ENCODE measurements at regions not wholly inside any gene's neighbourhood (a gene's known extent, or its start where the extent isn't known, plus 50 kb on each side); places are given as distances from the start of the nearest gene placed in this dataset.

- Histone ChIP-seq H3K4me3 (ENCODE audit: low read depth, low read length) (no peak overlapping the region), H3K4me1 (no peaks in the 10 kb centered on the region), H3K36me3 (ENCODE audit: control insufficient read depth, insufficient read depth, low read length) (no peaks in the 10 kb centered on the region), H3K27me3 (replicated peaks; ENCODE audit: control insufficient read depth, insufficient read depth, low read length) (no peaks in the 10 kb centered on the region), H3K9me3 (no peaks in the 10 kb centered on the region)
- no peaks in the 10 kb centered on the region for H3K36me3 Mint-ChIP-seq (ENCODE audit: insufficient read depth, unreplicated experiment)
- no peak for DNase-seq
- POLR2A ChIA-PET, result no interaction called here
- H3K4me1 Mint-ChIP-seq (ENCODE audit: low read depth, unreplicated experiment), result no peaks in the 10 kb centered on the region
- no TSS peak for BruUV-seq (replicated peaks)
- H3K27ac Mint-ChIP-seq (ENCODE audit: unreplicated experiment), result no peak overlapping the region
- TF ChIP-seq, protein P1, sequence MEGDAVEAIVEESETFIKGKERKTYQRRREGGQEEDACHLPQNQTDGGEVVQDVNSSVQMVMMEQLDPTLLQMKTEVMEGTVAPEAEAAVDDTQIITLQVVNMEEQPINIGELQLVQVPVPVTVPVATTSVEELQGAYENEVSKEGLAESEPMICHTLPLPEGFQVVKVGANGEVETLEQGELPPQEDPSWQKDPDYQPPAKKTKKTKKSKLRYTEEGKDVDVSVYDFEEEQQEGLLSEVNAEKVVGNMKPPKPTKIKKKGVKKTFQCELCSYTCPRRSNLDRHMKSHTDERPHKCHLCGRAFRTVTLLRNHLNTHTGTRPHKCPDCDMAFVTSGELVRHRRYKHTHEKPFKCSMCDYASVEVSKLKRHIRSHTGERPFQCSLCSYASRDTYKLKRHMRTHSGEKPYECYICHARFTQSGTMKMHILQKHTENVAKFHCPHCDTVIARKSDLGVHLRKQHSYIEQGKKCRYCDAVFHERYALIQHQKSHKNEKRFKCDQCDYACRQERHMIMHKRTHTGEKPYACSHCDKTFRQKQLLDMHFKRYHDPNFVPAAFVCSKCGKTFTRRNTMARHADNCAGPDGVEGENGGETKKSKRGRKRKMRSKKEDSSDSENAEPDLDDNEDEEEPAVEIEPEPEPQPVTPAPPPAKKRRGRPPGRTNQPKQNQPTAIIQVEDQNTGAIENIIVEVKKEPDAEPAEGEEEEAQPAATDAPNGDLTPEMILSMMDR (IDR thresholded peaks at IDR 0.05; ENCODE audit: insufficient read depth in 1 of 2, low read depth in 1 of 2, low read length in 1 of 2, severe bottlenecking in 1 of 2, unreplicated experiment in 1 of 2), result no peak
- no peaks in the 10 kb centered on the region for H3K27me3 Mint-ChIP-seq (ENCODE audit: insufficient read depth, unreplicated experiment)
- CTCF ChIA-PET, result no interaction called here
- H3K9me3 Mint-ChIP-seq (ENCODE audit: unreplicated experiment), result no peaks in the 10 kb centered on the region
- intact Hi-C loops (cut with micrococcal nuclease; ENCODE audit: unreplicated experiment), result no loop called here
- H3K4me3 Mint-ChIP-seq (ENCODE audit: unreplicated experiment), result no peak overlapping the region
Measured at GRCh38 chr4:110989125-110989524, 366.2 kb upstream of the PITX2 start.

GRCh38 chr4:110994781-110995180, 371.9 kb upstream of the PITX2 start:
- H3K9me3 Mint-ChIP-seq (ENCODE audit: unreplicated experiment), result no peaks in the 10 kb centered on the region
- Histone ChIP-seq H3K36me3 (ENCODE audit: control insufficient read depth, insufficient read depth, low read length) (no peaks in the 10 kb centered on the region), H3K9me3 (no peaks in the 10 kb centered on the region), H3K4me1 (no peaks in the 10 kb centered on the region), H3K27me3 (replicated peaks; ENCODE audit: control insufficient read depth, insufficient read depth, low read length) (no peaks in the 10 kb centered on the region), H3K4me3 (ENCODE audit: low read depth, low read length) (no peak overlapping the region)
- no peak for DNase-seq
- H3K4me1 Mint-ChIP-seq (ENCODE audit: low read depth, unreplicated experiment), result no peaks in the 10 kb centered on the region
- no TSS peak for BruUV-seq (replicated peaks)
- no peak overlapping the region for H3K4me3 Mint-ChIP-seq (ENCODE audit: unreplicated experiment)
- POLR2A ChIA-PET, result no interaction called here
- CTCF ChIA-PET, result no interaction called here
- H3K27ac Mint-ChIP-seq (ENCODE audit: unreplicated experiment), result no peak overlapping the region
- no peaks in the 10 kb centered on the region for H3K27me3 Mint-ChIP-seq (ENCODE audit: insufficient read depth, unreplicated experiment)
- TF ChIP-seq, protein P1 (IDR thresholded peaks at IDR 0.05; ENCODE audit: insufficient read depth in 1 of 2, low read depth in 1 of 2, low read length in 1 of 2, severe bottlenecking in 1 of 2, unreplicated experiment in 1 of 2), result no peak
- intact Hi-C loops (cut with micrococcal nuclease; ENCODE audit: unreplicated experiment), result no loop called here
- no peaks in the 10 kb centered on the region for H3K36me3 Mint-ChIP-seq (ENCODE audit: insufficient read depth, unreplicated experiment)

DNA sequence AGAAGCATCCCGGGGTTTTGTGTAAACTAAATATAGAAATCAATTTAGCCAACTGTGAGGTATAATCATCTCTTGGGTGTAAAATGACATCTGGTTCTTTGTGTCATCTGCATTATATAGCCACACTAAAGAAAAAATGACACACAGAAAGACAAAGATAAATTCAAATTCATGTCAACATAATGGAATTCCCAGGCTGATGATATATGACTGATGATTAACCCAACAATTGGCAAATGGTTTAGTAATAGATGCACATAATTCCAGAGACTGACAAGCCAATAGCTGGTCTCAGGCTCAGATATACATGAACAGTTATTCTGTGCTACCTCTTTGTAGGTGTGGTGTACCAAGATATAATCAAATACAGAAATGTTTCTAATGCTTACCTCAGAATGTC, 375.4 kb upstream of the PITX2 start:
- Histone ChIP-seq H3K27me3 (replicated peaks; ENCODE audit: control insufficient read depth, insufficient read depth, low read length) (no peaks in the 10 kb centered on the region), H3K9me3 (no peaks in the 10 kb centered on the region), H3K36me3 (ENCODE audit: control insufficient read depth, insufficient read depth, low read length) (no peaks in the 10 kb centered on the region), H3K4me1 (no peaks in the 10 kb centered on the region), H3K4me3 (ENCODE audit: low read depth, low read length) (no peak overlapping the region)
- no TSS peak for BruUV-seq (replicated peaks)
- ChIA-PET POLR2A (no interaction called here), CTCF (no interaction called here)
- TF ChIP-seq, protein P1 (IDR thresholded peaks at IDR 0.05; ENCODE audit: insufficient read depth in 1 of 2, low read depth in 1 of 2, low read length in 1 of 2, severe bottlenecking in 1 of 2, unreplicated experiment in 1 of 2), result no peak
- Mint-ChIP-seq H3K36me3 (ENCODE audit: insufficient read depth, unreplicated experiment) (no peaks in the 10 kb centered on the region), H3K4me1 (ENCODE audit: low read depth, unreplicated experiment) (no peaks in the 10 kb centered on the region), H3K27me3 (ENCODE audit: insufficient read depth, unreplicated experiment) (no peaks in the 10 kb centered on the region), H3K27ac (ENCODE audit: unreplicated experiment) (no peak overlapping the region), H3K9me3 (ENCODE audit: unreplicated experiment) (no peaks in the 10 kb centered on the region), H3K4me3 (ENCODE audit: unreplicated experiment) (no peak overlapping the region)
- DNase-seq, result no peak
- intact Hi-C loops (cut with micrococcal nuclease; ENCODE audit: unreplicated experiment), result no loop called here
